ENCODE measurements at regions not wholly inside any gene's neighbourhood (a gene's known extent, or its start where the extent isn't known, plus 50 kb on each side); places are given as distances from the start of the nearest gene placed in this dataset.

- no peak overlapping the region for H3K4me3 Mint-ChIP-seq
- H3K27me3 Mint-ChIP-seq, result no peaks in the 10 kb centered on the region
- TF ChIP-seq CTCF (conservative IDR thresholded peaks at IDR 0.05), result no peak
- no peaks in the 10 kb centered on the region for H3K4me1 Mint-ChIP-seq (ENCODE audit: unreplicated experiment)
- peaks cover 4% of the 10 kb centered on the region for H3K9me3 Mint-ChIP-seq
- H3K27ac Mint-ChIP-seq, result no peak overlapping the region
- no peaks in the 10 kb centered on the region for H3K36me3 Mint-ChIP-seq
- DNase-seq (ENCODE audit: extremely low spot score, unreplicated experiment), result no peak
Observed at GRCh38 chr13:34085204-34085603, 267.3 kb downstream of the RFC3 start.

- no peaks in the 10 kb centered on the region for H3K36me3 Mint-ChIP-seq
- no peaks in the 10 kb centered on the region for H3K4me1 Mint-ChIP-seq (ENCODE audit: unreplicated experiment)
- H3K27me3 Mint-ChIP-seq, result no peaks in the 10 kb centered on the region
- no peak overlapping the region for H3K4me3 Mint-ChIP-seq
- TF ChIP-seq CTCF (conservative IDR thresholded peaks at IDR 0.05), result no peak
- no peak for DNase-seq (ENCODE audit: extremely low spot score, unreplicated experiment)
- H3K9me3 Mint-ChIP-seq, result peaks cover 4% of the 10 kb centered on the region
- H3K27ac Mint-ChIP-seq, result no peak overlapping the region
Observed at GRCh38 chr13:34086281-34086680, 268.3 kb downstream of the RFC3 start.

DNA sequence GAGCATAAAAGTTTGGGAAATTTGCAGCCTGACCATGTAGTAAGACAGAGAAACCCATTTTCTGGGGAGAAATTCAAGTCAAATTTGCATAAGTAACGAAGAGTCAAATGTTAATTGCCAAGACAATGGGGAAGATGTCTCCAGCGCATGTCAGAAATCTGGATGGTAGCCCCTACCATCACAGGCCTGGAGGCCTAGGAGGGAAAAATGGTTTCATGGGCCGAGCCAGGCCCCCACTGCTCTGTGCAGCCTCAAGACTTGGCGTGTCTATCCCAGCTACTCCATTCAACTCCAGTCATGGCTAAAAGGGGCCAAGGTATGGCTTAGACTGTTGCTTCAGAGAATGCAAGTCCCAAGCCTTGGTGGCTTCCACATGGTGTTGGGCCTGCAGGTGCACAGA lies 269.8 kb downstream of the RFC3 start:
- no peaks in the 10 kb centered on the region for H3K27me3 Mint-ChIP-seq
- no peak overlapping the region for H3K4me3 Mint-ChIP-seq
- TF ChIP-seq CTCF (conservative IDR thresholded peaks at IDR 0.05), result no peak
- peaks cover 4% of the 10 kb centered on the region for H3K9me3 Mint-ChIP-seq
- DNase-seq (ENCODE audit: extremely low spot score, unreplicated experiment), result no peak
- H3K27ac Mint-ChIP-seq, result no peak overlapping the region
- no peaks in the 10 kb centered on the region for H3K36me3 Mint-ChIP-seq
- no peaks in the 10 kb centered on the region for H3K4me1 Mint-ChIP-seq (ENCODE audit: unreplicated experiment)

DNA sequence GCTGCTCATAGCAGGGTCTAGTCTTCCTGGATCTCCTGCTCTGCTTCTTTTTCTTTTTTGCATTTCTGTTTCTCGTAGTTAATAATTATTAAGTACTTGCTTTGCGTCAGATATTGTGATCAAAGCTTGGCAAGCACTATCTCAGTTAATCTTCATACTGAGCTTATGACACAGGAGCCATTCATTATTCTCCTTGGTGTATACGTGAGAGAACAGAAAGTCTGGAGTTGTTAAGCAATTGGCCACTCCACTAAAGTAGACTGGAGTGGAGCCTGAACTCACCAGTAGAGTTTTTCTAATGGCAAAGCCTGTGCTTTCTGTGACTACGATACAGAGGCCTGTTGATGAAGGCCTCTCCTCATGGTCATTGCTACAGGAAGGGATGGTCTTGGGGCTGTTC lies 285.9 kb downstream of the RFC3 start:
- DNase-seq (ENCODE audit: extremely low spot score, unreplicated experiment), result no peak
- Mint-ChIP-seq H3K27ac (no peak overlapping the region), H3K9me3 (peaks cover under 1% of the 10 kb centered on the region), H3K27me3 (no peaks in the 10 kb centered on the region), H3K4me3 (no peak overlapping the region), H3K4me1 (ENCODE audit: unreplicated experiment) (no peaks in the 10 kb centered on the region), H3K36me3 (no peaks in the 10 kb centered on the region)
- no peak for TF ChIP-seq CTCF (conservative IDR thresholded peaks at IDR 0.05)

- Mint-ChIP-seq H3K4me1 (ENCODE audit: unreplicated experiment) (no peaks in the 10 kb centered on the region), H3K4me3 (no peak overlapping the region), H3K27ac (no peak overlapping the region), H3K36me3 (no peaks in the 10 kb centered on the region), H3K9me3 (peaks cover 4% of the 10 kb centered on the region), H3K27me3 (no peaks in the 10 kb centered on the region)
- DNase-seq (ENCODE audit: extremely low spot score, unreplicated experiment), result no peak
- no peak for TF ChIP-seq CTCF (conservative IDR thresholded peaks at IDR 0.05)
Observed at GRCh38 chr13:34104853-34105252, 286.9 kb downstream of the RFC3 start.

GRCh38 chr13:34107806-34108205 lies 289.9 kb downstream of the RFC3 start:
- H3K27ac Mint-ChIP-seq, result no peak overlapping the region
- no peak for DNase-seq (ENCODE audit: extremely low spot score, unreplicated experiment)
- H3K4me3 Mint-ChIP-seq, result no peak overlapping the region
- no peaks in the 10 kb centered on the region for H3K4me1 Mint-ChIP-seq (ENCODE audit: unreplicated experiment)
- no peaks in the 10 kb centered on the region for H3K27me3 Mint-ChIP-seq
- H3K9me3 Mint-ChIP-seq, result peaks cover 4% of the 10 kb centered on the region
- no peaks in the 10 kb centered on the region for H3K36me3 Mint-ChIP-seq
- no peak for TF ChIP-seq CTCF (conservative IDR thresholded peaks at IDR 0.05)
